ENCODE measurements at regions not wholly inside any gene's neighbourhood (a gene's known extent, or its start where the extent isn't known, plus 50 kb on each side); places are given as distances from the start of the nearest gene placed in this dataset.
"Not testable (repeated sequence)": the region's sequence is repeated elsewhere in the genome, so short reads cannot be mapped to it uniquely, and the experiment has no call there.

- FAIRE-seq: no peak
- Histone ChIP-seq H3K4me3 (ENCODE audit: low read length in 3 of 3) (no peak overlapping the region), H3K27ac (ENCODE audit: low read depth in 2 of 2, low read length in 2 of 2) (no peak overlapping the region), H3K27me3 (ENCODE audit: control insufficient read depth, insufficient read depth, low read length) (no peaks in the 10 kb centered on the region), H3K36me3 (ENCODE audit: control insufficient read depth in 2 of 3, insufficient read depth in 3 of 3, low read length in 3 of 3) (no peaks in the 10 kb centered on the region), H3K4me1 (ENCODE audit: control insufficient read depth in 2 of 3, insufficient read depth in 2 of 3, low read depth in 1 of 3, low read length in 3 of 3) (no peaks in the 10 kb centered on the region), H3K9ac (ENCODE audit: low read length in 3 of 3) (no peak overlapping the region), H3K9me3 (ENCODE audit: control insufficient read depth in 2 of 3, insufficient read depth in 1 of 3, low read length in 3 of 3) (no peaks in the 10 kb centered on the region)
- no peak for TF ChIP-seq CTCF (IDR thresholded peaks at IDR 0.05; ENCODE audit: borderline replicate concordance, extremely low read depth, insufficient read depth)
- intact Hi-C loops (cut with DNase I): no loop called here
- no peak for DNase-seq
These were observed 571.1 kb upstream of the EYS start for GRCh38 chr6:66278115-66278514.

- H3K9me3 ChIP-seq (ENCODE audit: control insufficient read depth in 2 of 3, insufficient read depth in 1 of 3, low read length in 3 of 3): no peaks in the 10 kb centered on the region
- H3K4me1 ChIP-seq (ENCODE audit: control insufficient read depth in 2 of 3, insufficient read depth in 2 of 3, low read depth in 1 of 3, low read length in 3 of 3): no peaks in the 10 kb centered on the region
- no peak overlapping the region for H3K9ac ChIP-seq (ENCODE audit: low read length in 3 of 3)
- no peak overlapping the region for H3K27ac ChIP-seq (ENCODE audit: low read depth in 2 of 2, low read length in 2 of 2)
- no peak overlapping the region for H3K4me3 ChIP-seq (ENCODE audit: low read length in 3 of 3)
- FAIRE-seq (no peak), DNase-seq (no peak)
- no peaks in the 10 kb centered on the region for H3K27me3 ChIP-seq (ENCODE audit: control insufficient read depth, insufficient read depth, low read length)
- H3K36me3 ChIP-seq (ENCODE audit: control insufficient read depth in 2 of 3, insufficient read depth in 3 of 3, low read length in 3 of 3): no peaks in the 10 kb centered on the region
- no peak for TF ChIP-seq CTCF (IDR thresholded peaks at IDR 0.05; ENCODE audit: borderline replicate concordance, extremely low read depth, insufficient read depth)
- intact Hi-C loops (cut with DNase I): no loop called here
These were observed 570.4 kb upstream of the EYS start for GRCh38 chr6:66277400-66277799.

GRCh38 chr6:66265737-66266136 is 558.7 kb upstream of the EYS start:
- DNase-seq (no peak), FAIRE-seq (no peak)
- Histone ChIP-seq H3K9ac (ENCODE audit: low read length in 3 of 3) (no peak overlapping the region), H3K9me3 (ENCODE audit: control insufficient read depth in 2 of 3, insufficient read depth in 1 of 3, low read length in 3 of 3) (no peaks in the 10 kb centered on the region), H3K4me3 (ENCODE audit: low read length in 3 of 3) (no peak overlapping the region), H3K27me3 (ENCODE audit: control insufficient read depth, insufficient read depth, low read length) (no peaks in the 10 kb centered on the region), H3K4me1 (ENCODE audit: control insufficient read depth in 2 of 3, insufficient read depth in 2 of 3, low read depth in 1 of 3, low read length in 3 of 3) (no peaks in the 10 kb centered on the region), H3K27ac (ENCODE audit: low read depth in 2 of 2, low read length in 2 of 2) (no peak overlapping the region), H3K36me3 (ENCODE audit: control insufficient read depth in 2 of 3, insufficient read depth in 3 of 3, low read length in 3 of 3) (no peaks in the 10 kb centered on the region)
- no peak for TF ChIP-seq CTCF (IDR thresholded peaks at IDR 0.05; ENCODE audit: borderline replicate concordance, extremely low read depth, insufficient read depth)
- intact Hi-C loops (cut with DNase I): no loop called here

GRCh38 chr6:66264376-66264775 is 557.4 kb upstream of the EYS start:
- DNase-seq: no peak
- H3K27ac ChIP-seq (ENCODE audit: low read depth in 2 of 2, low read length in 2 of 2): no peak overlapping the region
- H3K36me3 ChIP-seq (ENCODE audit: control insufficient read depth in 2 of 3, insufficient read depth in 3 of 3, low read length in 3 of 3): no peaks in the 10 kb centered on the region
- intact Hi-C loops (cut with DNase I): no loop called here
- no peak overlapping the region for H3K4me3 ChIP-seq (ENCODE audit: low read length in 3 of 3)
- H3K9me3 ChIP-seq (ENCODE audit: control insufficient read depth in 2 of 3, insufficient read depth in 1 of 3, low read length in 3 of 3): peaks cover 0 to 4% (median 1%) of the 10 kb centered on the region in 3 donors
- H3K4me1 ChIP-seq (ENCODE audit: control insufficient read depth in 2 of 3, insufficient read depth in 2 of 3, low read depth in 1 of 3, low read length in 3 of 3): no peaks in the 10 kb centered on the region
- TF ChIP-seq CTCF (IDR thresholded peaks at IDR 0.05; ENCODE audit: borderline replicate concordance, extremely low read depth, insufficient read depth): no peak
- no peak for FAIRE-seq
- no peak overlapping the region for H3K9ac ChIP-seq (ENCODE audit: low read length in 3 of 3)
- H3K27me3 ChIP-seq (ENCODE audit: control insufficient read depth, insufficient read depth, low read length): no peaks in the 10 kb centered on the region

GRCh38 chr6:66258731-66259487 is 551.9 kb upstream of the EYS start:
- H3K36me3 ChIP-seq (ENCODE audit: control insufficient read depth in 2 of 3, insufficient read depth in 3 of 3, low read length in 3 of 3); H3K4me1 ChIP-seq (ENCODE audit: control insufficient read depth in 2 of 3, insufficient read depth in 2 of 3, low read depth in 1 of 3, low read length in 3 of 3); intact Hi-C loops (cut with DNase I); H3K4me3 ChIP-seq (ENCODE audit: low read length in 3 of 3); H3K27me3 ChIP-seq (ENCODE audit: control insufficient read depth, insufficient read depth, low read length); FAIRE-seq; H3K27ac ChIP-seq (ENCODE audit: low read depth in 2 of 2, low read length in 2 of 2); H3K9me3 ChIP-seq (ENCODE audit: control insufficient read depth in 2 of 3, insufficient read depth in 1 of 3, low read length in 3 of 3); DNase-seq; H3K9ac ChIP-seq (ENCODE audit: low read length in 3 of 3): not testable (repeated sequence)
